Coronary artery (tissue), 2 donors: ENCODE measurements at regions not wholly inside any gene's neighbourhood (a gene's known extent, or its start where the extent isn't known, plus 50 kb on each side); places are given as distances from the start of the nearest gene placed in this dataset.

Experiments used
- DNase-seq: peaks from one replicate; pipeline ENCODE4 v3.0.0-alpha.2; 2017; ENCODE audit warnings: low spot score
- H3K27ac ChIP-seq, 2 donors: fragments of 200-600 bp; sonication (generic); one replicate each; pipeline ENCODE4 v1.5.1; 2016 to 2019
- H3K4me3 ChIP-seq: fragments of 200-600 bp; sonication (generic); 2 replicates; pipeline ENCODE4 v1.5.1; 2016; ENCODE audit warnings: mild to moderate bottlenecking, moderate library complexity
- TF ChIP-seq, protein P1 (sequence below): fragments of 200-600 bp; sonication (generic); IDR thresholded peaks from one replicate; pipeline ENCODE4 v1.5.1; 2019; ENCODE audit warnings: antibody characterized with exemption

DNA sequence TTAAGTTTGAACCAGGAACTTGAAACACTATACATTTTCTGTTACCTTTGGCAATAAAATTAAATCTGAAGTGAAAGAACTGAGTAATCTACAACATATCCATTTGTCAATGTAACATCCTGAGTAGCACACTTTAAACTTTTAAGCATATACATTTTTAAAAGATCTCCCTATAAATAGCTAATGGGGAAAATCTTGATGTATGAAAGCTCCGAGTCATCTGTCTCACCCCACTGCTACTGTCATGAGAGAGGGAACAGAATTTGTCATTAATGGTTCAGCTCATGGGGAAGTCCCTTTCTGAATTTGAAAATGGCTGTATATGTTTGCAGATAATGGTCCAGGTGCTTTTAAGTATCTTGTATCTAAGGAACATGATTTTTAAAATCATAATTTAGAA lies 55.2 kb upstream of the NOX3 start:
- Histone ChIP-seq H3K27ac (no peak overlapping the region), H3K4me3 (no peak overlapping the region)
- no peak for DNase-seq
- TF ChIP-seq, protein P1, sequence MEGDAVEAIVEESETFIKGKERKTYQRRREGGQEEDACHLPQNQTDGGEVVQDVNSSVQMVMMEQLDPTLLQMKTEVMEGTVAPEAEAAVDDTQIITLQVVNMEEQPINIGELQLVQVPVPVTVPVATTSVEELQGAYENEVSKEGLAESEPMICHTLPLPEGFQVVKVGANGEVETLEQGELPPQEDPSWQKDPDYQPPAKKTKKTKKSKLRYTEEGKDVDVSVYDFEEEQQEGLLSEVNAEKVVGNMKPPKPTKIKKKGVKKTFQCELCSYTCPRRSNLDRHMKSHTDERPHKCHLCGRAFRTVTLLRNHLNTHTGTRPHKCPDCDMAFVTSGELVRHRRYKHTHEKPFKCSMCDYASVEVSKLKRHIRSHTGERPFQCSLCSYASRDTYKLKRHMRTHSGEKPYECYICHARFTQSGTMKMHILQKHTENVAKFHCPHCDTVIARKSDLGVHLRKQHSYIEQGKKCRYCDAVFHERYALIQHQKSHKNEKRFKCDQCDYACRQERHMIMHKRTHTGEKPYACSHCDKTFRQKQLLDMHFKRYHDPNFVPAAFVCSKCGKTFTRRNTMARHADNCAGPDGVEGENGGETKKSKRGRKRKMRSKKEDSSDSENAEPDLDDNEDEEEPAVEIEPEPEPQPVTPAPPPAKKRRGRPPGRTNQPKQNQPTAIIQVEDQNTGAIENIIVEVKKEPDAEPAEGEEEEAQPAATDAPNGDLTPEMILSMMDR, result no peak

DNA sequence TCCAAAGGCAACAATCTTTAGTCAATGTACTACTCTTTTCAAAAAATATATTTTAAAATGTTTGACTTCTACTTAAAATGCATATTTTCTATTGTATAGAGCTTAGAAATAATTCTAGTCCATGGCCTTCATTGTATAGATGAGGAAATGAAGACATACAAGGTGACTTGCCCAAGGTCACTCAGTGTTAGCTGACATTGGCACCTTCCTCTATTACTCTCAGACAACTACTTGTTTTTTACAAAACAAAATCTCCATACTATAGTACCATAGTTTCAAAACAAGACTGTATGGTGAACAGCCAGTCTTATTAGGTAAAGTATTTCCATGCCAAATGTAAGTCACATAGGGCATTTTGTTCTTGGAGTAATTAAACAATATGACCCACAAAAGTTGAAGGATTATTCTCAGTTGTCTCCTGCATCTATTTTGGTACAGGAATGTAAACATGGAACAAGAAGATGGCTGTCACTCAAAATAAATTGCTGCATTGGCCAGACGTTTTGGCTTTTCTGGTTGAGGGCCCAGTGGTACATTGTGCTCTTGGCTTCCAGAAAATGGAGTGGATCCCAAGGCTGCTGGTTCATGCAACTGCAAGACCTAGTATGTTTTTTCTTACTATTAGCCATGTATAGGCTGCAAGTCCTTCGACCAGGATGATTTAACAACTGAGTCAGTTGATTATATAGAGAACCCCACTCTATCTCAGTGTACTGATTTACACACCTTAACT lies 54.3 kb upstream of the NOX3 start:
- TF ChIP-seq, protein P1, result no peak
- no peak for DNase-seq
- H3K4me3 ChIP-seq, result no peak overlapping the region
- peak overlapping the region in 1 of 2 donors; percentile 4 for H3K27ac ChIP-seq

DNA sequence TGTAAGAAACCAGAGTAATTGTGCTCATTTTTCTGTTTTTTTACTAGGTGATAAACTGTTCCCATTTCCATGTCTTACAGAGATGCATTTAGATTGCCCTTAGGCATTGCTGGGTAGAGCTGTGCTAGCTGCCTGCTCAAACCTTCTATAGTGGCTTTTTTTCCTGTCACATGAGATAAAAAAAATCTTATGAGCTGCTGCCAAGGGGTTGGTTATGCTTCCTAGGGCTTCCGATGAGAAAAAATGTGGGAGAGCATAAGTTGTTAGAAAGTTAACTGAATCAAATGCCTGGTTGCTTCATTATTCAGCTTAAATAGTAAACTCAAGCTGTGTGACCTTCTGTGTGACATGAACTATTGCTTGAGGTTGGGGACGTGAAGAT lies 50.0 kb upstream of the NOX3 start:
- peak overlapping the region; percentile 29 to 43 for H3K27ac ChIP-seq
- TF ChIP-seq, protein P1, result no peak
- no peak overlapping the region for H3K4me3 ChIP-seq
- DNase-seq, result no peak
